HG03135 (cell line): ENCODE measurements at regions not wholly inside any gene's neighbourhood (a gene's known extent, or its start where the extent isn't known, plus 50 kb on each side); places are given as distances from the start of the nearest gene placed in this dataset.
"Not testable (repeated sequence)": the region's sequence is repeated elsewhere in the genome, so short reads cannot be mapped to it uniquely, and the experiment has no call there.

ENCODE experiments used
- ATAC-seq: cut with Tn5 transposase; IDR thresholded peaks from one replicate; pipeline ENCODE4 v1.9.1; 2021; ENCODE audit warnings: mild to moderate bottlenecking, moderate library complexity; ENCODE audit not compliant: unreplicated experiment

- no peak for ATAC-seq
Observed at GRCh38 chr9:97772145-97772544, 75.0 kb upstream of the XPA start.

- ATAC-seq = no peak
Observed at GRCh38 chr9:97773091-97773490, 76.0 kb upstream of the XPA start.

GRCh38 chr9:97773723-97774122, 76.6 kb upstream of the XPA start:
- no peak for ATAC-seq

DNA sequence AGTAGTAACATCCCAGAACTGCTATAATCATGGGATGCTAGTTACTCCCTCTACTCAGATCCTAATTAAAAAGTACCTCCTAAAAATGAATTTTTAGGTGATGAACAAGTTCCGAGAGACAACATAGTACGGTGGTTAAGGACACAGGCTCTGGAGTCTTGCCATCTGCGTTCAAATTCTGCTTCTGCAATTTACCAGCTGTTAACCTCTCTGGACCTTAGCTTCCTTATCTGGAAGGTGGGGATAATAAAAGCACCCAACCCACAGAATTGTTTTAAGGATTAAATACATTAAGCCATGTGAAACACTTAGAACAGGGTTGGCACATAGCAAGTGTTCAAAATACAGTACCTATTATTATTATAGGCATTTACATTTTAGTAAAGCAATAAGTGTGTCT, 77.5 kb upstream of the XPA start:
- no peak for ATAC-seq

DNA sequence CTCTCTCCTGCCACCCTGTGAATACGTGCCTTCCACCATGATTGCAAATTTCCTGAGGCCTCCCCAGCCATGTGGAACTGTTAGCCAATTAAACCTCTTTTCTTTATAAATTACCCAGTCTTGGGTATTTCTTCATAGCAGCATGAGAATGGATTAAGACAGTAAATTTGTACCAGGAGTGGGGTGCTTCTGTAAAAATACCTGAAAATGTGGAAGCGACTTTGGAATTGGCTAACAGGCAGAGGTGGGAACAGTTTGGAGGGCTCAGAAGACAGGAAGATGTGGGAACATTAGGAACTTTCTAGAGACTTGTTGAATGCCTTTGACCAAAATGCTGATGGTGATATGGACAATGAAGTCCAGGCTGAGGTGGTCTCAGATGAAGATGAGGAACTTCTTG, 74.3 kb upstream of the FOXE1 start:
- ATAC-seq = not testable (repeated sequence)

- ATAC-seq = no peak
Observed at GRCh38 chr9:97779608-97780007, 73.4 kb upstream of the FOXE1 start.

GRCh38 chr9:97781902-97782301, 71.1 kb upstream of the FOXE1 start:
- no peak for ATAC-seq

DNA sequence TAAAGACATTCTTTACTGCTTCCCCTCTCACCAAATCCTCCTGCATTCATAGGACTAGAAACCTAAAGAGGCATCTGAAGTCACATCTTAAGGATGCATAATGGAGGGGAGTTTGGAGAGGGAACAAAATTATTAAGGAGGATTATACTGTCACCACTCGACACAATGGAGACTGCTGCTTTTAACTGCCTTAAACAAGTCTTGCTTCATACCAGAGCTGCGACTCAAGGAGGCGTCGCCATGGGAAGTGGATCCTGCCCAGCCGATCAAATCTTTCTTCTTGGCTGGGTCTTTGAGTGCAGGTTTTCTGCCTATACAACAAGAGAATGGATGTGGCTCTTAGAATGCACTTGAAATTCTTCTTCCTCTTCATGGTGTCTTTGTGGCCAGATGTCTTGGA, 66.7 kb upstream of the FOXE1 start:
- ATAC-seq = no peak

DNA sequence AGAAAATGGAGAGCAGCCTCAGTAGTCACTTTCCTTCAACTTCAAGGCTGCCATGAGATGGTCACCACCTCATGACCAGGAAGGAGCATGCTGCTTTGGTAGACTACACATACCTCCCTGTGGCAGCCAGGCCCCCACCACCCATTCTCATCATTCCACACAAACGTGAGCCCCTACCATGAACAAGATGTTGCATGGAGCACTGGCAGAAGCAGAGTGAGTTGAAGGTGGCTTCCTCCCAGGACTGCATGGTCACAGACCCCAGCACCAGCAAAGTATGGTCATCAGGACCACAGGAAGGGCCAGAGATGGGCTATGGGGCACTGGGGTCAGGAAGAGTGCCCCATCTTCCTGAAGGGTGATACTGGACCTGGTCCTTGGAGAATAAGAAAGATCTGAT, 65.5 kb upstream of the FOXE1 start:
- ATAC-seq = no peak

DNA sequence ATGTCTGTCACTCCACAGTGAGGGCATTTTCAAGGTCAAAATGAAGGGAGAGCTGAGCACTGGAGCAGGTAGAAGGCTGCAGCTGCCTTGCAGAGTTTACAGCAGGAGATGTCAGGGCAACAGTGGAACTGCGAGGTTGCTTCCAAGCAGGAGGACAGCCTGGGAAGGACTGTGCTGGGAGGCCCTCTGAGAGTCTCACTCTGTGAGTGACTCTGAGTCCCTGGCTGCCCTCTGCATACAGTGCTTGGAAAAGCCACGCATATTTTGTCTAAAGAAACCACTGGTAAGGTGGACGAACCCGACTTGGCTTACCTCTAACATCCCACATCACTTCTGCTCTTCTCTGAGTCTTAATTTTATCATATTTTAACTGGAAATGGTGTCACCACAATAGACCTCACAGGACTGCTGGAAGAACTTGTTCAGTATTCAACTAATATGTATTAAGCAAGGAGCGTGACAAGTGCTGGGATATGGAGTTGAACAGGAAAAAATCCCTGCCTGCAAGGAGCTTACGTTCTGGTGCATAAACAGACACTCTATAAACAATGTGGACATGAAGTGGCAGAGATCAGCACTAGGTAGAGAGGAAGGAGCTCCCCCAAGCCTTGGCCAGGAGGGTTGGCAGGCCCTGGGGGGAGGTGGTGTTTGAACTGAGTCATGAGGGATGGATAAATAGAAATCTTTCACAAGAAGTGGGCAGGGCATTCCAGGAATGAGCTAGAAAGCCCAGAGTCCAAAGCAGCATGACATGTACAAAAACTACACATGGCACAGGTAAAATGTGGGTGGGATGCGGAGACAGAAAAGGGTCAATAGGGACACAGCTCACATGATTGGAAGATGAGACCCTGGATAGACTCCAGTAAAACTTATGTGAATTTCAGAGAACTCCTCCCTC, 64.0 kb upstream of the FOXE1 start:
- ATAC-seq = no peak

GRCh38 chr9:97790542-97790941, 62.5 kb upstream of the FOXE1 start:
- no peak for ATAC-seq

- ATAC-seq = no peak
Observed at GRCh38 chr9:97791542-97791941, 61.5 kb upstream of the FOXE1 start.

- no peak for ATAC-seq
Observed at GRCh38 chr9:97793067-97793466, 60.0 kb upstream of the FOXE1 start.

GRCh38 chr9:97794666-97795065, 58.4 kb upstream of the FOXE1 start:
- no peak for ATAC-seq

GRCh38 chr9:97796176-97796575, 56.9 kb upstream of the FOXE1 start:
- not testable (repeated sequence) for ATAC-seq

- no peak for ATAC-seq
Observed at GRCh38 chr9:97801180-97801579, 51.8 kb upstream of the FOXE1 start.

GRCh38 chr9:97802276-97802675, 50.8 kb upstream of the FOXE1 start:
- ATAC-seq = no peak

GRCh38 chr9:97803167-97804058, 49.6 kb upstream of the FOXE1 start:
- ATAC-seq = peak; percentile 85
